Renal cortex interstitium (tissue), 11 donors: ENCODE measurements at regions not wholly inside any gene's neighbourhood (a gene's known extent, or its start where the extent isn't known, plus 50 kb on each side); places are given as distances from the start of the nearest gene placed in this dataset.

ENCODE experiments used
- DNase-seq, 11 donors: peaks; one replicate each; pipeline ENCODE4 v3.0.0-alpha.2; 2013; ENCODE audit warnings: low read depth in 9 of 11, low spot score in 4 of 11; ENCODE audit errors: extremely low read depth in 1 of 11

DNA sequence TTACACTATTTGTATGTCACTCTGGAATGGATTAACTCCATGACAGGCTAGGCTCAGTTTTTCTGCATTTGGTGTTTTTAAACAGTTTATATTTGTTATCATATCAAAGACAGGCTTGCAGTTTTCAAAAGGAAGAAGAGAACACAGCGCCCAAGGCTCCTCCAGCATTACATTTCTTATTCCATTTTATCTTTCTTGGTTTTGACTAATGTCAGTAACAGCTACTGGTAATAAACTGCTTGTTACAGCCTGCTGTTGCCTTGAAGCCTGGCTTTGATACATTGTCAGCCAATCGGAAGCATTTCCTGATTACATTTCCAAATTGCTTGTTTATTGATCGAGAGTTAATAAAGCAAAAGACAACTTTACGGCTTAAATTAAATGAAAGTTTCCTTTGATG, 166.0 kb upstream of the MDFIC start:
- DNase-seq, result no peak

DNA sequence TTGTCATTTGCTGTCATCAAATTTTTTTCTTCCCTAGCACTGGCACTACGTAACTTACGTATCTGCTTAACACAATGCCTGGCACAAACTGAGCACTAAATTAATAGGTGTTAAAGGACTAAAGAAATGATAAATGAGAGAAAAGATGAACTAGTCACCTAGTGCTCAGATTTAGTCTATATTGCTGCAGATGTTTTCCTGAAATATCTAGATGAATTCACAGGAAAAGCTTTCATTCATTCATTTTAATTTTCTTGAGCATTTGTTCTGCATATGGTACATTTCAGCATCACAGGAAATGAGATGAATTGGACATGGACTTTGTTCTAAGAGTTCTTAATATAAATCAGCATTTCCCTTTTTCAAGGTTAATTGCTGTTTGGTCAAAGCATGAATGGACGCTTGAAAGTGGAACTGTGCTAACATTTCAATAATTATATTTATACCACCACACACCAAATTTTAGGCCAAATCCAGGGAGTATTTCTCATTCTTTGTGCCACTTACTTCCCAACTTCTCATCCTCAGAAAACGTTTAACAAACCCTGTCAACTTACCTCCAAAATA, 163.2 kb upstream of the MDFIC start:
- DNase-seq, result no peak

DNA sequence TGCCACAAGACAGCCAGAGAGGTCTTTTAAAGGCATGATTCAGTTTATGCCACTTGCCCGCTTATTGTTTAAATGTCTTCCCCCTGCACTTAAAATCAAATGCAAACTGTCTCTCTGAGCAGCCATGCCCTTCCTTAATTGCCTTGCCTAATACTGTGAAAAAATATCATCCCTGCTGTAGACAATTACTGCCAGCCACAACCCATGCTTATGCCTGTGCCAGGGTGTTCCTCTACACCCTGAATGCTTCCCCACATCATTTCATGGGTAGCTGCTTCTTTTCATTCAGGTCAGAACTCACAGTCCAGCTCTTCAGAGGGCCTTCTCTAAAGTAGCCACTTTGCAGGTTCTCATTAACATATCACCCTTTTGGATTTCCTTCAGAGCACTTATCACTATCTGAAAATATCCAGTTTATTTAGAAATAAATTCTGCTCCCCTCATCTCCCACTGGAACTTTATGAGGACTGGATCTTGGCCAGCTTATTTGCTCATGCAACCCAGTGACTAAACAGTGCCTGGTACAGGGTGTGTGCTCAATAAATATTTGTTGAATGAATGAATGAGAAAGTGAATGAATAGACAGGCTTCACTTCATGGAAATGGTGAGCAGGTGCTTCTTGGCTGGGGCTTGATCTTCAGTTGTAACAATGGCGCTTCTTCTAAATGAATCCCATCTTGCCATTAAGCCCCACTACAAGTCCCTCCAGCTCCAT, 162.4 kb upstream of the MDFIC start:
- DNase-seq, result no peak

DNA sequence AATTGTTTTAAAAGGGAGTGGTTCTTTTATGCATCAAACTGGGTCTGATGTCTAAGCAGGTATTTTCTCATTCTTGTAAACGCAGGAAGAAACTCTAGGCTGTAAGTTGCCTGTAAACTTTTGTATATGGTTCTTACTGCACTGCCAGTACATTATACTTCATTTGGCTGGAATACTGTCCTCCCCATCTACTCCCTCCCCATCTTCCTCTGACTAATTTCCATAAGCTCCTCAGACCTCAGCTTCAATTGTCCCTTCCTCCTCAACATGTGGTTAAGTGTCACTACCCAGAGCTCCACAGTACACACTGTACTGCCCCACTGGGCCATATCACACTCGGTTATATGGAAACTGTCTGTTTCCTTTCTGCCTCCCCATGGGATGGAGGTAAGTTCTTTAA, 161.4 kb upstream of the MDFIC start:
- no peak for DNase-seq

DNA sequence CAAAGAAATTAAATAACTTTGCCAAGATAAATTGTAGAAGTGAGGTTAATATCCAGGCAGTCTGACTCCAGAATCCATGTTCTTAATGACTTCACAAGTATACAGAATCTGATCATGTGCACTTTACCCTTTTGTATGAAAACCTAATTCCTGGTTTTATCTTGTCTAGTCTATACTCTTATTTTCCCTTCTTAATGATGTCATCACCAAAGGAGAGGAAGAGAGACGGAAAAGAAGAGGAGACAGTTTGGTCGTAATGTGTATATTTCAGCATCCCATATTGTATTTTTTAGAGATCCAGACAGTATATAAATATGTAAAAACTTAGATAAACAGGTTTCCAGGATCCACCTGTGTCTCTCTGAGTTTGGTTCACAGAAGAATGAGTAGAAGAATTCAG, 159.9 kb upstream of the MDFIC start:
- DNase-seq, result no peak

DNA sequence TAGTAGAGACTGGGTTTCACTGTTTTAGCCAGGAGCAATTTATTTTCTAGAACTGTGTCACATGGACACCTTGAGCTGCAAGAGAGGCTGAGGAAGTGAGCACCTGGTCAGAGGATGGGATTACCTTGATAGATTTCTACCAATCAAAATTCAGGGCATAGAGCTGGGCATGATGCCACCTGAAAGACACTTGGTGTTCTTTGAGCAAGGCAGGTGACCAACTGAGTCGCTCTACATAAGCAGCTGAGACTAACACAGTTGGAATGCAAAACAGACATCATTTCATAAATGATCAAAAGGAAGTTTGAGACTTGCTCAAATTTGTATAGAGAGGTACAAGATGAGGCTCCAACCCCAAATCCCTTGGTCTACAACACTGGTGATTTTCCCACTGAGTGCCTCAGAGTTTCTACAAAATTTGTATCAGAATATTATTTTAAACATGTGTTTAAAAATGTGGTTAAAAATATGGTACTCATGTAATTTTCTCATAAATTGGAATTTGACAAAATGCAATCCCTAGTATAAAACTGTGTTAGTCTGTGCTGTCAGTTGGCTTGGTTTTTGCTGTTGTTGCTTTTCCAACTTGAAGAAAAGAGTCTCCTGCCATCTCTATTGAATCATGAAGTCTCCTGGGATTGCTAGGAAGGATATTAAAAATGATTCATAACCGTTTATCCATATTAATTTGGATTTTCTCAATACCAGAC, 156.4 kb upstream of the MDFIC start:
- no peak for DNase-seq

DNA sequence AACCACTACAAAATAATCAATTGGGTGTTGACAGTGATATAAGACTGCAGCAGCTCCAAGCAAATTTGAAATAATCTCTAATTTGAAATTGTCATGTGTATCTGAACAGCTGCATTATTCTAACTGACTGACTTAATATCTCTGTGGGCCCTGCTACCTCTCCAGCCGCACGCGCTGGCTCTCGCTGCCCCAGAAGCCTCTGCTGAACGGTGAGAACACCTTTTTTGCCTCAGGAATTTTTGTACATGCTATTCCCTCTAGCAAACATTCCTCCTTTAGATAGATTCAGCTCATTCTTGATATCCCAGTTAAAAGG, 155.9 kb upstream of the MDFIC start:
- DNase-seq, result no peak

DNA sequence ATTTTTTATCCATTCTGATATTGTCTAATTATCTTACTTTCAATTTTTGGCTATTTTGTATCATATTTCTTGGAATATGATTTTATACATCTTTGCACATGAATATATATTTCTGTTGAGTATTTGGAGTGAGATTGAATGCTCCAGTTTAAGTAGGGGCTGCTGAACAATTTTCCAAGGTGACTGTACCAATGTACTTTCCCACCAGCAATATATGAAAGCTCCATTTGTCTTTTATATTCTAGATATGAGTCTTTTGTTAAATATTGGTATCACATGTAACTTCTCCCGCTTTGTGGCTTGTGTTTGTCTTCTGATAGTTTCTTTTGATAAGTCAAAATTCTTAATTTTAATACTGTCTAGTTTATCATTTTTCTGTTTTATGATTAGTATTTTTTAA, 144.6 kb upstream of the MDFIC start:
- DNase-seq, result no peak

DNA sequence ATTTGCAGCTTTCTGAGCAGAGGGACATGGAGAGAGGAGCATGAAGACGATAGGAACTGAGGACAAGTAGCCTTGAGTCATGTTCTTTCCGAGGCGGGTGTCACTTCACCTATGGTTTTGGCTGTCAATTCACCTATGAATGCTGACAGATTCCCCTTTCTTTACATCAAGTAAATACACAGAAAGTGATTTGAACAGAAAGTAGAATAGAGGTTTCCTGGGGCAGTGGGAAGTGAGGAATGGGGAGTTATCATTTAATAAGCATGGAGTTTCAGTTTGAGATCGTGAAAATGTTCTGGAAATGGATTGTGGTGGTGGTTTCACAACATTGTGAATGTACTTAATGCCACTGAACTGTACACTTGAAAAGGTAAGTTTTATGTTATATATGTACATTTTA, 138.4 kb upstream of the MDFIC start:
- DNase-seq, result no peak

DNA sequence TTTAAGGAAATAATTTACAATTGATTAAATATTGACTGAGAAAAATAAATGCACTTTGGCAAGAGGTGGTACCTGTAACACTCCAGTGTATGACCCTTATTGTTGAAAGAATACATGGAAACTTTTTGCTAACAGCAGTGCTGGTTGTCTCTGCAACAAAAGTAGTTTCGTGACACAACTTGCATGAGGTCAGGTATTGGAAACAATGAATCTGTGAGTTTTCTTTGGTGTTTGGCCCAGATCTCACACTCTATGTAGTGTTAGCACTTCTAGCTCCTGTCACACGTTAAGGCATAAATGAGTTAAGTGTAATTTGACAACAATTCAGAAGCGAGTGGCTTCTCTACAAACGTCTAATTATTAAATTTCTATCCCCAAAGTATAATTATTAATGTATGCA, 137.7 kb upstream of the MDFIC start:
- DNase-seq, result no peak

DNA sequence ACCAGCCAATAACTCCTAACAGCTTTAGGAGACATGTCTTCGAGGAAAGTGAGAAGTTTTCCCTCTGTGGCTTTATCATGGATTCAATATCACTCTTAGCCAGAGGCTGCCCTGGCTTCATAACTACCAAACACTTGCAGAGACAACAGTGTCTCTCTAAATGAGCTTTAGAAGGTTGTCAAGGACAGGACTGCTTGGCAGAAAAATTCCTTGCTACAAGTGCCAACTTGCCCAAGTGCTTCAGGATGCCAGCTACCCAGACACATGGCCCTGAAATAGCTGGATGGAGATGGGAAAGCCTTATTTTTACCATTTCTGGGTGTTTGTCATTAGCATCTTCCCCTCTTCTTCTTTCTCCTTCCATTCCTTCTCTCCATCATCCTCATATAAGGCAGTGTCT, 137.1 kb upstream of the MDFIC start:
- no peak for DNase-seq

DNA sequence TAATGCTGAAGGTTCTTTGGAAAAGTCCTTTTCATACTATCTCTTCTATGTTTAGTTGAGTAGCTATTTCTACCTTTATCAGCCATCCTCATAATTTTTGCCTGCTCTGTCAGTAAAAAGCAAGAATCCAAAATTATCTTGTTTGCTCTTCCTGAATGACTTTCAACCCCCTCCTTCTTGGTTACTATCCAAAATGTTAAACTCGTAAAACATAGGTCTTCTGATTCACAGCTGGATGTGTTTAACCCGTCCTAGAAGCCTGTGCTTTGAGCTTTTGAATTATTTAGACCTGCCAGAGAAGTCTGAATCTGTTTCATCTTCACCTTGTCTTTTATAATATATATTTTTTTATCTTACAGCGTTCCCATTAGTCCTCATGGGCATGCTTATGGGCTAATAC, 136.4 kb upstream of the MDFIC start:
- no peak for DNase-seq

DNA sequence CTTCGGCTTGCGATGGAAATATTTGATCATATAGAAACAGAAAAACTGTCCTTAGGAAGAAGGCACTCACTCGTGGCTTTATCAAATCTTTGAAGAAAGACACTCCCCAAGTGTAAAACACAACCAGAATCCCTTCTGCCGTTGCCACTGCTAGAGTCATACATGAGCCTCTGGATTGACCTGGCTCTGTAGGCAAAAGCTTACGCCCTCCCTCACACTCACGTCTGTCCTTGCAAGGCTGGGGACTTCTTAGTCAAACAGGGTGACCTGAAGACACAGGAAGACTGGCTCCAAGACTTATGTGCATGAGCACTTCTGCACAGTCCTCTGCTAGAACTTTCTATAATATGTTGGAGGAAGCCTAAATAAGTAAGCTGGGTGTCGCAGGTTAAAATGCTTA, 135.4 kb upstream of the MDFIC start:
- no peak for DNase-seq

DNA sequence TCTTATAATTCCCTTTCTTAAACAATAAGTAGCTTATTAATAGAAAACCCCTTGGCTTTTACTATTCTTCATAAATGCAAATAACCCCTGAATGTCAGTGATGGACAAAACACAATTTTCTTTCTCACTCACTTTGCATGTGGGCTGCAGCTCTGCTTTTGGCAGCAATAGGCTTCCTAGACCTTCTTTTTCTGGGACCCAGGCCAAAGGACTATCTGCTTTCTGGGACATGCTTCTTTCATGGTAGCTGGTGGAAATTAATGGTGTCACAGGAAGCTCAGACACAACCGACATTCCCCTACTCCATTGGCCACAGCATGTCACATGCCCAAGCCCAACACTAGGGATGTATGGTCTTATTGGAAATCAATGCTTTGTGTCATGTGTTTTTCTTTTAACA, 134.3 kb upstream of the MDFIC start:
- no peak for DNase-seq

DNA sequence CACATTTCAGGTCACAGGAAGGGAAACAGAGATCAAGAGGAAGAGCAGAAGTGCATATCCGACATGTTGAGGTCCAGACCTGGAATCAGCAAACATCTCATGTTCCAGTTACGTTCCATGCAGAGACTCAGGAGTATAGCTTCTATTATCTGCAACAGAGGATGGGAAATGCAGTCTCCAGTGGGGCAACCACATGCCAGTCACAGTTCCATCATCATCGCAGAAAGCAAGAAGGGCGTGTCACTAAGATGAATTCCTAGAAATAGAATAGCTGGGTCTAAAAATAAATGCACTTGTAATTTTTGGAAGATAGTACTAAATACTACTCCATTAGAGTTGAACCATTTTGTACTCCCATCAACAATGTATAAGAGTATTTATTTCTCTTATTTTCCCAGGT, 133.2 kb upstream of the MDFIC start:
- no peak for DNase-seq

DNA sequence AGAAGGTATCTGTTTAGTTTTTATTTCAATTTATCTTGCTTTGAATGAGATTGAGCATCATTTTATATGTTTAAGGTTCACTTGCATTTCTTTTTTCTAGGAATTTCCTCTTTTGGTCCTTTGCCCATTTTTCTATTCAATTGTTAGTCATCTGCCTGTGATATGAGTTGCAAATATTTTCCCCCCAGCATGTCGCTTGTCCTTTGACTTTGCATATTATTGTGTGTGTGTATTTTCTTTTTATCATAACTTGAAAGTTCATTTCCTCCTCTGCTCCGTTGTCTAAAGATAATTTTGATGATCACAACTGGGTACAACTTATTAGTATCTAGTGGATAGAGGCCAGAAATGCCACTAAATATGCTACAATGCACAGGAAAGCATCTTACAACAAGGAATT, 132.7 kb upstream of the MDFIC start:
- no peak for DNase-seq

DNA sequence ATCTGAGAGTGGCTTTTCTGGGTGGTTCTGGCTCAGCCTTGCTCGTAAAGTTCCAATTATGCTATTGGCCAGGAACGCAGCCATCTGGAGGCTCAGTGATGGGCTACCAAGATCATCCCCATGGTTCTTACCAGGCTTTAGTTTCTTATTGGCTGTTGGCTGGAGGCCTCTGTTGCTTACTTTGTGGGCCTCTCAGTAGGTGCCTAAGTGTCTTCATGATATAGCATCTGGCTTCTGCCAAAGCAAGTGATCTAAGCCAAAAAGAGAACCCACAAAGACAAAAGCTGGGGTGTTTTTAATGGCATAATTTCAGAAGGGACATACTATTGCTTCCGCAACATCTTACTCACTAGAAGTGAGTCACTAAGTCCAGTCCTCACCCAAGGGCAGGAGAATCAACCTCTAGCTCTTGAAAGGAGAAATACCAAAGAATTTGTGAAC, 132.0 kb upstream of the MDFIC start:
- DNase-seq, result no peak

DNA sequence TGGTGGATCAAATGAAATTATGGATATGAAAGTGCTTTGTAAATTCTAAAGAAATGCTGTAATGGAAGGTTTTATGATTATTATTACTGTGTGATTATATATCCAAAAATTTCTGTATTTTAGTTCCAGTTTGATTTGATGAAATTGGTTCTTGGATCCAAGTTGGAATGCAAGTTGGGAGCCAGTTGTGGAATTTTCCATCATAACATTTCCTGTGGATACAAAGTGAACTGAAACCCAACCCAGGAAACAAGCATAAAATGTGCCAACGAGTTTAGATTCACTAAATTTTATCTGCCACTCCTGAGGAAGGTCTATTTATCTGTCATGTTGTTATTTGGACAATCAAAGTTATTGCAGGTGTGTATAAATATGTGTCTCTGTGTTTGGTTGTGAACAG, 131.4 kb upstream of the MDFIC start:
- no peak for DNase-seq

DNA sequence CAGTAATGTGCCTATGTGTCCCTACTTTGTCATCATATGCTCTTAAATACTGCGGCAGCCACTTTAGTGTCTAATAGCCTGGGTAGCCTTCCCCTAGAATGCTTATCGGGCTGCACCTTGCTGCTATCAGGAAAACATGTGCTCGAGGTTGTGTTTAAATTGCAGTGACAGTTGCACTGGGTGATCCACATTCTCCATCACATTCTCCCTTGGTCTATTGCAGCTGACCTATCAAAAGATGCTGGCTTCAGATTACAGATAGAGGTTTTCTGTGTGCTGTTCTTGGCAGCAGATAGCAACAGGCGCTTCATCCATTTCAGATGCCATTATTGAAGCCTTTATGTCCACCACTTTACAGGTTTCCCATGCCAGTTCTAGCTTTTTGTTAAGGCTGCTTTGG, 130.1 kb upstream of the MDFIC start:
- no peak for DNase-seq

DNA sequence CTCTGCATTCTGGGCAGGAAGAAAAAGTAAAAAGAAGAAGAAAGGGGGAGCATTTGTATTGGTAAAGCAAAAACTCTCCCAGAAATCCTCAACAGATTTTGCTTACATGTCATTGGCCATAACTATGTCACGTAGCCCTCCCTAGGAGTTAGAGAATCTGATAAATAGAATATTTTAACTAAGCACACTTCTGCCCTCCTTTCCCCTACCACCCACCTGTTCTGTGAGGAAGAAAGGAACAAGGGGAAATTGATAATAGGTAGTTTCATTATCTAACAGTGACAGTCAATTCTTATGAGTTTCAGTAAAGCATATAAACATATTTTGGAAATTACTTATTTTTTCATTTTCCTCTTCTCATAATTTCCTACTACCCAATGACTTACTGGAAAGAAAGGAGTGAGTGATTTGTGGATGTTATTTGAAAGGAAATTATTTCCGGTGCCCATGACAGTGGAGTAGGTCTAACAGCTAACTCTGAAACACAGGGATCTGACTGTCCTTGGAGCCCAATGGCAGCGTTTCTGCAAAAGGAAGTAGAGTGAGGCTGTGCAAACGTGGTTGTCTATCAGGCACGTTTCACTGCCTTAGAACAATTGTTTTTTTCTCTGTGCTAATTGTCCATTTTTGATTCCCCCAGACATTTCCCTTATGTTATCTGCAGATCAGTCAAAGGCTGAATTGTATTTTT, 128.6 kb upstream of the MDFIC start:
- DNase-seq, result no peak
